ENCODE measurements at regions not wholly inside any gene's neighbourhood (a gene's known extent, or its start where the extent isn't known, plus 50 kb on each side); places are given as distances from the start of the nearest gene placed in this dataset.
"Not testable (repeated sequence)": the region's sequence is repeated elsewhere in the genome, so short reads cannot be mapped to it uniquely, and the experiment has no call there.

- ChIA-PET POLR2A (no interaction called here), CTCF (no interaction called here)
- no peak overlapping the region for H3K27ac ChIP-seq
- H3K4me3 ChIP-seq: no peak overlapping the region
- no peak for DNase-seq (ENCODE audit: low read depth in 1 of 2, low spot score in 1 of 2)
- H3K4me2 ChIP-seq: no peak overlapping the region
- 19% methylated on average over 1 of the region's 1 CpG for WGBS (ENCODE audit: missing lambda C conversion rate)
- H3K4me1 ChIP-seq: no peaks in the 10 kb centered on the region
- ATAC-seq: no peak
- no peaks in the 10 kb centered on the region for H3K9me3 ChIP-seq
- TF ChIP-seq CHD2 (IDR thresholded peaks at IDR 0.05; ENCODE audit: low read length, partially characterized antibody) (no peak), RAD21 (conservative IDR thresholded peaks at IDR 0.05 in 1 of 2, IDR thresholded peaks at IDR 0.05 in 1 of 2) (no peak), PHF8 (IDR thresholded peaks at IDR 0.05; ENCODE audit: borderline replicate concordance, low read depth) (no peak), ZSCAN20 (CRISPR knock-in tag; IDR thresholded peaks at IDR 0.05) (no peak), CEBPB (IDR thresholded peaks at IDR 0.05) (no peak), FOXS1 (CRISPR knock-in tag; IDR thresholded peaks at IDR 0.05) (no peak), HMGXB4 (CRISPR knock-in tag; IDR thresholded peaks at IDR 0.05; ENCODE audit: borderline replicate concordance) (no peak)
- FAIRE-seq: no peak
Observed at GRCh38 chr7:19520392-19520791, 188.4 kb downstream of the POLR1F start.

- 8% methylated on average over 3 of the region's 3 CpGs for WGBS (ENCODE audit: missing lambda C conversion rate)
- no peak overlapping the region for H3K27ac ChIP-seq
- DNase-seq (ENCODE audit: low read depth in 1 of 2, low spot score in 1 of 2): no peak
- POLR2A ChIA-PET: no interaction called here
- H3K4me2 ChIP-seq: no peak overlapping the region
- H3K4me3 ChIP-seq: no peak overlapping the region
- no peak for ATAC-seq
- TF ChIP-seq HMGXB4 (CRISPR knock-in tag; IDR thresholded peaks at IDR 0.05; ENCODE audit: borderline replicate concordance) (no peak), ESRRA (IDR thresholded peaks at IDR 0.05; ENCODE audit: borderline replicate concordance, low read length) (no peak), MAX (IDR thresholded peaks at IDR 0.05) (no peak), HOXB13 (CRISPR knock-in tag; IDR thresholded peaks at IDR 0.05; ENCODE audit: low read depth) (no peak), SREBF2 (IDR thresholded peaks at IDR 0.05) (no peak), ZC3H11A (IDR thresholded peaks at IDR 0.05) (no peak), CBX2 (IDR thresholded peaks at IDR 0.05; ENCODE audit: borderline replicate concordance, low read depth) (no peak), NFE2L2 (conservative IDR thresholded peaks at IDR 0.05; ENCODE audit: low read length) (no peak), RARB (CRISPR knock-in tag; IDR thresholded peaks at IDR 0.05) (no peak)
- CTCF ChIA-PET: no interaction called here
- H3K4me1 ChIP-seq: no peaks in the 10 kb centered on the region
- no peaks in the 10 kb centered on the region for H3K9me3 ChIP-seq
- FAIRE-seq: no peak
Observed at GRCh38 chr7:19519443-19520021, 189.3 kb downstream of the POLR1F start.

GRCh38 chr7:19517546-19517945, 191.3 kb downstream of the POLR1F start:
- CTCF ChIA-PET: interaction anchor here (1.5 kb wide), 1 partner anchor 13 kb away, joined by 3 read pairs; no protein-coding TSS in a partner anchor
- H3K4me3 ChIP-seq; POLR2A ChIA-PET; FAIRE-seq; H3K27ac ChIP-seq; H3K4me1 ChIP-seq; ATAC-seq; H3K4me2 ChIP-seq; DNase-seq (ENCODE audit: low read depth in 1 of 2, low spot score in 1 of 2); H3K9me3 ChIP-seq: not testable (repeated sequence)
- WGBS (ENCODE audit: missing lambda C conversion rate): 15% methylated on average over 3 of the region's 3 CpGs

- 75% methylated on average over 2 of the region's 2 CpGs for WGBS (ENCODE audit: missing lambda C conversion rate)
- Histone ChIP-seq H3K4me3 (no peak overlapping the region), H3K4me1 (no peaks in the 10 kb centered on the region), H3K9me3 (no peaks in the 10 kb centered on the region), H3K4me2 (no peak overlapping the region), H3K27ac (no peak overlapping the region)
- FAIRE-seq: no peak
- ChIA-PET POLR2A (no interaction called here), CTCF (no interaction called here)
- no peak for DNase-seq (ENCODE audit: low read depth in 1 of 2, low spot score in 1 of 2)
- ATAC-seq: no peak
- TF ChIP-seq MAFK (IDR thresholded peaks at IDR 0.05; ENCODE audit: partially characterized antibody) (no peak), RARB (CRISPR knock-in tag; IDR thresholded peaks at IDR 0.05) (no peak), GATA3 (IDR thresholded peaks at IDR 0.05; ENCODE audit: borderline replicate concordance) (no peak), FOXS1 (CRISPR knock-in tag; IDR thresholded peaks at IDR 0.05) (no peak), BCL3 (IDR thresholded peaks at IDR 0.05) (no peak), MYC (IDR thresholded peaks at IDR 0.05; ENCODE audit: borderline replicate concordance, low read length) (no peak), RFX5 (IDR thresholded peaks at IDR 0.05) (no peak), HDAC2 (IDR thresholded peaks at IDR 0.05) (no peak), CTCF (IDR thresholded peaks at IDR 0.05) (no peak), JUNB (IDR thresholded peaks at IDR 0.05) (no peak), HOXB13 (CRISPR knock-in tag; IDR thresholded peaks at IDR 0.05; ENCODE audit: low read depth) (no peak), HOXB5 (CRISPR knock-in tag; IDR thresholded peaks at IDR 0.05) (no peak)
Observed at GRCh38 chr7:19508821-19509220, 200.0 kb downstream of the POLR1F start.

Data from A549 (cell line).